Retina (tissue), 1 donor: ENCODE measurements at regions not wholly inside any gene's neighbourhood (a gene's known extent, or its start where the extent isn't known, plus 50 kb on each side); places are given as distances from the start of the nearest gene placed in this dataset.
A peak's percentile ranks its signal among the peaks of the same experiment; 100 is the strongest.
"Not testable (repeated sequence)": the region's sequence is repeated elsewhere in the genome, so short reads cannot be mapped to it uniquely, and the experiment has no call there.

Experiments
- DNase-seq: peaks from one replicate; pipeline ENCODE4 v3.0.0-alpha.2; 2016

DNA sequence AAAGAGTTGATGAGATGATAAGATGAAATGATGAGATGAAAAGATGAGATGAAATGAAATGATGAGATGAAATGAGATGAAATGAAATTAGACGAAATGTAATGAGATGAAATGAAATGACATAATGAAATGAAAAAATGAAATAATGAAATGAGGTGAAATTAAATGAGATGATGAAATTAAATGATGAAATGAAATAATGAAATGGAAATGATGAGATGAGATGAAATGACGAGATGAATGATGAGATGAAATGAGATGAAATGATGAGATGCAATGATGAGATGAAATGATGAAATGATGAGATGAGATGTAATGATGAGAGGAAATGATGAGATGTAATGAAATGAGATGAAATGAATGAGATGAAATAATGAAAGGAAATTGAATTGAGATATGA lies 339.3 kb upstream of the PLGLB1 start:
- DNase-seq = not testable (repeated sequence)

DNA sequence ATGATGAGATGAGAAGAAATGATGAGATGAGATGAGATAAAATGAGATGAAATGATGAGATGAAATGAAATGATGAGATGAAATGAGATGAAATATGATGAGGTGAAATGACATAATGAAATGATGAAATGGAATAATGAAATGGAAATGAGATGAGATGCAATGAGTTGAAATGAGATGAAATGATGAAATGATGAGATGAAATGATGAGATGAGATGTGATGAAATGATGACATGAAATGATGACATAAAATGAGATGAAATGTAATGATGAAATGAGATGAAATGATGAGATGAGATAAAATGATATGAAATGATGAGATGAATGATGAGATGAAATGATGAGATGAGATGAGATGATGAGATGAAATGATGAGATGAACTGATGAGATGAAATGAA lies 340.2 kb upstream of the PLGLB1 start:
- not testable (repeated sequence) for DNase-seq

DNA sequence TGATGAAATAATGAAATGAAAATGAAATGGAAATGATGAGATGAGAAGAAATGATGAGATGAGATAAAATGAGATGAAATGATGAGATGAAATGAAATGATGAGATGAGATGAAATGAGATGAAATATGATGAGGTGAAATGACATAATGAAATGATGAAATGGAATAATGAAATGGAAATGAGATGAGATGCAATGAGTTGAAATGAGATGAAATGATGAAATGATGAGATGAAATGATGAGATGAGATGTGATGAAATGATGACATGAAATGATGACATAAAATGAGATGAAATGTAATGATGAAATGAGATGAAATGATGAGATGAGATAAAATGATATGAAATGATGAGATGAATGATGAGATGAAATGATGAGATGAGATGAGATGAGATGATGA lies 342.7 kb upstream of the PLGLB1 start:
- DNase-seq = not testable (repeated sequence)

DNA sequence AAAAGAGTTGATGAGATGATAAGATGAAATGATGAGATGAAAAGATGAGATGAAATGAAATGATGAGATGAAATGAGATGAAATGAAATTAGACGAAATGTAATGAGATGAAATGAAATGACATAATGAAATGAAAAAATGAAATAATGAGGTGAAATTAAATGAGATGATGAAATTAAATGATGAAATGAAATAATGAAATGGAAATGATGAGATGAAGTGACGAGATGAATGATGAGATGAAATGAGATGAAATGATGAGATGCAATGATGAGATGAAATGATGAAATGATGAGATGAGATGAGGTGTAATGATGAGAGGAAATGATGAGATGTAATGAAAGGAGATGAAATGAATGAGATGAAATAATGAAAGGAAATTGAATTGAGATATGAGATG lies 343.4 kb upstream of the PLGLB1 start:
- not testable (repeated sequence) for DNase-seq

- not testable (repeated sequence) for DNase-seq
Measured at GRCh38 chr2:87386063-87386560, 361.8 kb upstream of the PLGLB2 start.

- DNase-seq = not testable (repeated sequence)
Measured at GRCh38 chr2:87395784-87396183, 352.1 kb upstream of the PLGLB2 start.

GRCh38 chr2:87396551-87397265 lies 351.2 kb upstream of the PLGLB2 start:
- DNase-seq = not testable (repeated sequence)

- not testable (repeated sequence) for DNase-seq
Measured at GRCh38 chr2:87397276-87398065, 350.4 kb upstream of the PLGLB2 start.

GRCh38 chr2:87398567-87399305 lies 349.2 kb upstream of the PLGLB2 start:
- DNase-seq = not testable (repeated sequence)

DNA sequence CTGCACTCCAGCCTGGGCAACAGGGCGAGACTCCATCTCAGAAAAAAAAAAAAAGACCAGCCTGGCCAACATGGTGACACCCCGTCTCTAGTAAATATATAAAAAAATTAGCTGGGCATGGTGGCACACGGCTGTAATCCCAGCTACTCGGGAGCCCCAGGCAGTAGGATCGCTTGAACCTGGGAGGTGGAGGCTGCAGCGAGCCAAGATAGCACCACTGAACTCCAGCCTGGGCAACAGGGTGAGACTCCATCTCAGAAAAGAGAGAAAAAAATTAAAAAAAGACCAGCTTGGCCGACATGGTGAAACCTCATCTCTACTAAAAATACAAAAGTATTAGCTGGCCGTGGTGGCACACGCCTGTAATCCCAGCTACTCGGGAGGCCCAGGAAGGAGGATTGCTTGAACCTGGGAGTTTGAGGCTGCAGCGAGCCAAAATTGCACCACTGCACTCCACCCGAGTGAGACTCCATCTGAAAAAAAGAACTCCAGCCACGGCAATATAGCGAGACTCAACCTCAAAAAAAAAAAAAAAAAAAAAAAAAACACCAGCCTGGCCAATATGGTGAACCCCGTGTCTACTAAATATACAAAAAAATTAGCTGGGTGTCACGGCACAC lies 346.1 kb upstream of the PLGLB2 start:
- peak; percentile 1 for DNase-seq

GRCh38 chr2:87403893-87404175 lies 344.1 kb upstream of the PLGLB2 start:
- peak; percentile 1 for DNase-seq

GRCh38 chr2:87404411-87405255 lies 343.3 kb upstream of the PLGLB2 start:
- not testable (repeated sequence) for DNase-seq

- not testable (repeated sequence) for DNase-seq
Measured at GRCh38 chr2:87405531-87406216, 342.2 kb upstream of the PLGLB2 start.

GRCh38 chr2:87406406-87407175 lies 341.3 kb upstream of the PLGLB2 start:
- DNase-seq = not testable (repeated sequence)

DNA sequence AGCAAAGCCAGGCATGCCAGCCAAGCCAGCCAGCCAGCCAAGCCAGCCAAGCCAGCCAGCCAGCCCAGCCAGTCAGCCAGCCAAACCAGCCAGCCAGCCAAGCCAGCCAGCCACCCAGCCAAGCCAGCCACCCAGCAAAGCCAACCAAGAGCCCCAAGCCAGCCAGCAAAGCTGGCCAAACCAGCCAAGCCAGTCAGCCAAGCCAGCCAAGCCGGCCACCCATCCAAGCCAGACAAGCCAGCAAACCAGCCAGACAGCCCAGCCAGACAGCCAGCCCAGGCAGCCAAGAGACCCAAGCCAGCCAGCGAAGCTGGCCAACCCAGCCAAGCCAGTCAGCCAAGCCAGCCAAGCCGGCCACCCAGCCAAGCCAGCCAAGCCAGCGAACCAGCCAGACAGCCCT lies 338.3 kb upstream of the PLGLB2 start:
- not testable (repeated sequence) for DNase-seq

DNA sequence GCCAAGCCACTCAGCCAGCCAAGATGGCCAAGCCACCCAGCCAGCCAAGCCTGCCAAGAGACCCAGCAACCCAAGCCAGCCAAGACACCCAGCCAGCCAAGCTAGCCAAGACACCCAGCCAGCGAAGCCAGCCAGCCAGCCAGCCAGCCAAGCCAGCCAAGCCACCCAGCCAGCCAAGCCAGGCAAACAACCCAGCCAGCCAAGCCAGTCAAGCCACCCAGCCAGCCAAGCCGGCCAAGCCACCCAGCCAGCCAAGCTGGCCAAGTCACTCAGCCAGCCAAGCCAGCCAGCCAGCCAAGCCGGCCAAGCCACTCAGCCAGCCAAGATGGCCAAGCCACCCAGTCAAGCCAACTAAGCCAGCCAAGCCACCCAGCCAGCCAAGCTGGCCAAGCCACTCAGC lies 337.5 kb upstream of the PLGLB2 start:
- DNase-seq = not testable (repeated sequence)

GRCh38 chr2:87412036-87412820 lies 335.7 kb upstream of the PLGLB2 start:
- not testable (repeated sequence) for DNase-seq

- DNase-seq = not testable (repeated sequence)
Measured at GRCh38 chr2:87414331-87414730, 333.6 kb upstream of the PLGLB2 start.

- DNase-seq = not testable (repeated sequence)
Measured at GRCh38 chr2:87414795-87415570, 332.9 kb upstream of the PLGLB2 start.
